Lung (tissue), 11 donors: ENCODE measurements at regions not wholly inside any gene's neighbourhood (a gene's known extent, or its start where the extent isn't known, plus 50 kb on each side); places are given as distances from the start of the nearest gene placed in this dataset.

Experiments used
- ATAC-seq: fragments of 200-7000 bp; cut with Tn5 transposase; one replicate; pipeline ENCODE4 v1.9.1; 2020; ENCODE audit warnings: moderate number of reproducible peaks; ENCODE audit not compliant: insufficient read depth, low FRiP score
- DNase-seq, 3 donors: peaks; one replicate each; pipeline ENCODE4 v3.0.0-alpha.2; 2013 to 2017
- H3K27ac ChIP-seq, 2 donors: one replicate each; pipeline ENCODE4 v1.5.1; 2013; ENCODE audit warnings: mild to moderate bottlenecking in 2 of 2, moderate library complexity in 2 of 2, control low read depth in 1 of 2, inconsistent platforms in 1 of 2, low read depth in 1 of 2, low read length in 1 of 2
- H3K27me3 ChIP-seq, 3 donors: one replicate each; pipeline ENCODE4 v1.5.1; 2013; ENCODE audit warnings: low read length in 2 of 3; ENCODE audit not compliant: control insufficient read depth in 3 of 3, insufficient read depth in 3 of 3
- H3K36me3 ChIP-seq, 4 donors: one replicate each; pipeline ENCODE4 v1.5.1; 2013; ENCODE audit warnings: low read length in 4 of 4, mild to moderate bottlenecking in 1 of 4, moderate library complexity in 1 of 4; ENCODE audit not compliant: control insufficient read depth in 4 of 4, insufficient read depth in 4 of 4
- H3K4me1 ChIP-seq, 5 donors: one replicate each; pipeline ENCODE4 v1.5.1; 2013; ENCODE audit warnings: low read length in 5 of 5, mild to moderate bottlenecking in 2 of 5, moderate library complexity in 1 of 5; ENCODE audit not compliant: control insufficient read depth in 5 of 5, insufficient read depth in 5 of 5
- H3K4me3 ChIP-seq: one replicate; pipeline ENCODE4 v1.5.1; 2013; ENCODE audit warnings: mild to moderate bottlenecking, control low read depth, moderate library complexity
- H3K9ac ChIP-seq, 2 donors: one replicate each; pipeline ENCODE4 v1.5.1; 2013; ENCODE audit warnings: low read length in 2 of 2, control low read depth in 1 of 2; ENCODE audit not compliant: insufficient read depth in 1 of 2
- H3K9me3 ChIP-seq, 4 donors: one replicate each; pipeline ENCODE4 v1.5.1; 2013; ENCODE audit warnings: low read length in 3 of 4, mild to moderate bottlenecking in 1 of 4, moderate library complexity in 1 of 4; ENCODE audit not compliant: control insufficient read depth in 4 of 4, insufficient read depth in 3 of 4
- CTCF ChIP-seq: IDR thresholded peaks from 2 replicates; pipeline ENCODE4 v1.5.1; 2012; ENCODE audit warnings: mild to moderate bottlenecking; ENCODE audit errors: control extremely low read depth, extremely low read depth
- WGBS, 2 donors: extraction: QIAGEN DNeasy Blood & Tissue Kit; methylation state at CpG; one replicate each; pipeline ENCODE4 v1.1.7; 2013; 5-methylcytosine and 5-hydroxymethylcytosine counted together
- donor health status: control.
- donor health status: control.
- donor health status: Bipolar disorder and iron deficiency.
- donor health status: healthy.
- donor health status: DM: yes; HTN: yes; CAD: no.

GRCh38 chr9:126204197-126204596, 122.4 kb upstream of the MVB12B start:
- no peak overlapping the region for H3K27ac ChIP-seq
- H3K4me1 ChIP-seq = peaks cover 0 to 7% (median 0%) of the 10 kb centered on the region in 5 donors
- H3K9me3 ChIP-seq = peaks cover 0 to 8% (median 3%) of the 10 kb centered on the region in 4 donors
- no peaks in the 10 kb centered on the region for H3K36me3 ChIP-seq
- ATAC-seq (no peak), DNase-seq (no peak)
- H3K4me3 ChIP-seq = no peak overlapping the region
- no peak overlapping the region for H3K9ac ChIP-seq
- 89 to 98% methylated on average over 5 of the region's 5 CpGs for WGBS, 2 donors
- TF ChIP-seq CTCF = no peak
- no peaks in the 10 kb centered on the region for H3K27me3 ChIP-seq

- Histone ChIP-seq H3K36me3 (no peaks in the 10 kb centered on the region), H3K9ac (no peak overlapping the region), H3K27ac (no peak overlapping the region), H3K4me3 (no peak overlapping the region), H3K27me3 (no peaks in the 10 kb centered on the region), H3K9me3 (peaks cover 0 to 8% (median 3%) of the 10 kb centered on the region in 4 donors), H3K4me1 (peaks cover 0 to 7% (median 0%) of the 10 kb centered on the region in 5 donors)
- DNase-seq (no peak), ATAC-seq (no peak)
- no peak for TF ChIP-seq CTCF
- WGBS, 2 donors = 89 to 92% methylated on average over 2 of the region's 2 CpGs
Observed at GRCh38 chr9:126204708-126205225, 121.9 kb upstream of the MVB12B start.

GRCh38 chr9:126205265-126205664, 121.4 kb upstream of the MVB12B start:
- H3K36me3 ChIP-seq = no peaks in the 10 kb centered on the region
- no peak overlapping the region for H3K9ac ChIP-seq
- H3K27me3 ChIP-seq = no peaks in the 10 kb centered on the region
- no peak overlapping the region for H3K4me3 ChIP-seq
- H3K9me3 ChIP-seq = peaks cover 0 to 8% (median 3%) of the 10 kb centered on the region in 4 donors
- DNase-seq (no peak), ATAC-seq (no peak)
- H3K27ac ChIP-seq = no peak overlapping the region
- peaks cover 0 to 7% (median 0%) of the 10 kb centered on the region in 5 donors for H3K4me1 ChIP-seq
- no peak for TF ChIP-seq CTCF
- 18 to 28% methylated on average over 7 of the region's 7 CpGs for WGBS, 2 donors

- no peak overlapping the region for H3K4me3 ChIP-seq
- H3K27me3 ChIP-seq = no peaks in the 10 kb centered on the region
- ATAC-seq = no peak
- no peak for TF ChIP-seq CTCF
- no peak overlapping the region for H3K9ac ChIP-seq
- 79 to 82% methylated on average over 22 of the region's 22 CpGs for WGBS, 2 donors
- H3K27ac ChIP-seq = no peak overlapping the region
- no peaks in the 10 kb centered on the region for H3K36me3 ChIP-seq
- no peak for DNase-seq
- peaks cover 0 to 8% (median 1%) of the 10 kb centered on the region in 4 donors for H3K9me3 ChIP-seq
- peaks cover 0 to 7% (median 0%) of the 10 kb centered on the region in 5 donors for H3K4me1 ChIP-seq
Observed at GRCh38 chr9:126205845-126206498, 120.7 kb upstream of the MVB12B start.
